ENCODE measurements at regions not wholly inside any gene's neighbourhood (a gene's known extent, or its start where the extent isn't known, plus 50 kb on each side); places are given as distances from the start of the nearest gene placed in this dataset.

DNA sequence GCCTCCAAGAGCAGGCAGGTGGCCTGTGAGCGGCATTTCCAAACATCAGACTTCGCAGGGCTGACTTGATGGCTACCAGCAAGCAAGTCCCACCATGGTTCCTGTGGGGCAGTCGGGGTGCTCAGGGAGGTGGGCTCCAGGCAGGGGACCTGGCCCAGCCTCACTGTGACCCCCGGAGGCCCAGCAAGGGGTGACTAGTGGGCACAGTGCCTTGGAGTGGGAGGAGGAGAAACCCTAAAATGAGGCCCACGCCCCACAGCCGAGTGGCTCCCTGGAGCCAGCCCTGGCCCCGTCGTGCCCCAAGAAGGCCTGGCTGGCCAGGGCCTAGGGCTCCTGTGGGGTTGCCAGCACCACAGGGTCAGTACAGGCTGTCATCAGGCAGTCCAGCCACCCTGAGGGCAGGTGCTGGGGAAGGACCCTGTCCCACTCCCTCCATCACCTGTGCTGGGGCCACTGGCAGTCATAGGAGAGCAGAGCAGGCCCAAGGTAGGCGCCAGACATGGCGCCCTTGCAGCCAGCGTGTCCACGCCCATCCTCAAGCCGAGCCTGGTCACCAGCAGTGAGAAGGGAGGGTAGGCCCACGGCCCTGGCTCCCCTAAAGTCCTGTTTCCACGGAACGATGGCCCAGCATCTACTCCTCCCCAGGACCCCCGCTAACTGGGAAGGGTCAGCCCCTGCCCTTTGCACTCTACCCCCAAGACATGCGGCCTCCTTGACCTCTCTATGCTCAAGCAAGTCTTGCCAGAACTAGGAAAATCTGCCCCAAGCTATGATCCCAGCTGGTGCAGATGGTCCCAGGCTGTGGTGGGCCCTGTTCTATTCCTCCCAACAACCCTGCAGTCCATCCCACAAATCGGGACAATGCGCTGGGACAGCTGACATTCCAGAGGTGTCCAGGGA, 144.2 kb upstream of the C14orf180 start:
- Histone ChIP-seq H3K79me2 (ENCODE audit: control insufficient read depth, insufficient read depth, low read length) (no peaks in the 10 kb centered on the region), H3K9ac (ENCODE audit: insufficient read depth, low read length) (no peak overlapping the region), H3K4me3 (replicated peaks in 1 of 4; ENCODE audit: control extremely low read depth in 1 of 4, insufficient read depth in 1 of 4, low read depth in 3 of 4, low read length in 4 of 4) (no peak overlapping the region), H3K27me3 (ENCODE audit: control insufficient read depth, insufficient read depth, low read length) (no peaks in the 10 kb centered on the region), H3K4me2 (ENCODE audit: extremely low read depth, insufficient read depth, low read length) (no peak overlapping the region), H2AFZ (ENCODE audit: low read length) (no peak overlapping the region), H4K20me1 (ENCODE audit: control insufficient read depth, extremely low read depth, insufficient read depth, low read length) (no peaks in the 10 kb centered on the region), H3K9me3 (ENCODE audit: control insufficient read depth, insufficient read depth, low read depth, low read length) (no peaks in the 10 kb centered on the region), H3K27ac (ENCODE audit: insufficient read depth, low read length) (no peak overlapping the region), H3K4me1 (ENCODE audit: control insufficient read depth, extremely low read depth, insufficient read depth, low read length) (no peaks in the 10 kb centered on the region), H3K36me3 (ENCODE audit: control insufficient read depth, insufficient read depth, low read length) (no peaks in the 10 kb centered on the region)
- TF ChIP-seq, protein P1, sequence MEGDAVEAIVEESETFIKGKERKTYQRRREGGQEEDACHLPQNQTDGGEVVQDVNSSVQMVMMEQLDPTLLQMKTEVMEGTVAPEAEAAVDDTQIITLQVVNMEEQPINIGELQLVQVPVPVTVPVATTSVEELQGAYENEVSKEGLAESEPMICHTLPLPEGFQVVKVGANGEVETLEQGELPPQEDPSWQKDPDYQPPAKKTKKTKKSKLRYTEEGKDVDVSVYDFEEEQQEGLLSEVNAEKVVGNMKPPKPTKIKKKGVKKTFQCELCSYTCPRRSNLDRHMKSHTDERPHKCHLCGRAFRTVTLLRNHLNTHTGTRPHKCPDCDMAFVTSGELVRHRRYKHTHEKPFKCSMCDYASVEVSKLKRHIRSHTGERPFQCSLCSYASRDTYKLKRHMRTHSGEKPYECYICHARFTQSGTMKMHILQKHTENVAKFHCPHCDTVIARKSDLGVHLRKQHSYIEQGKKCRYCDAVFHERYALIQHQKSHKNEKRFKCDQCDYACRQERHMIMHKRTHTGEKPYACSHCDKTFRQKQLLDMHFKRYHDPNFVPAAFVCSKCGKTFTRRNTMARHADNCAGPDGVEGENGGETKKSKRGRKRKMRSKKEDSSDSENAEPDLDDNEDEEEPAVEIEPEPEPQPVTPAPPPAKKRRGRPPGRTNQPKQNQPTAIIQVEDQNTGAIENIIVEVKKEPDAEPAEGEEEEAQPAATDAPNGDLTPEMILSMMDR (conservative IDR thresholded peaks at IDR 0.05 in 1 of 2, IDR thresholded peaks at IDR 0.05 in 1 of 2; ENCODE audit: low read depth in 1 of 2, low read length in 2 of 2): no peak
- TF ChIP-seq EZH2 (IDR thresholded peaks at IDR 0.05; ENCODE audit: low read length, missing control alignments): no peak
- no peak for DNase-seq (ENCODE audit: low read depth in 2 of 2)

DNA sequence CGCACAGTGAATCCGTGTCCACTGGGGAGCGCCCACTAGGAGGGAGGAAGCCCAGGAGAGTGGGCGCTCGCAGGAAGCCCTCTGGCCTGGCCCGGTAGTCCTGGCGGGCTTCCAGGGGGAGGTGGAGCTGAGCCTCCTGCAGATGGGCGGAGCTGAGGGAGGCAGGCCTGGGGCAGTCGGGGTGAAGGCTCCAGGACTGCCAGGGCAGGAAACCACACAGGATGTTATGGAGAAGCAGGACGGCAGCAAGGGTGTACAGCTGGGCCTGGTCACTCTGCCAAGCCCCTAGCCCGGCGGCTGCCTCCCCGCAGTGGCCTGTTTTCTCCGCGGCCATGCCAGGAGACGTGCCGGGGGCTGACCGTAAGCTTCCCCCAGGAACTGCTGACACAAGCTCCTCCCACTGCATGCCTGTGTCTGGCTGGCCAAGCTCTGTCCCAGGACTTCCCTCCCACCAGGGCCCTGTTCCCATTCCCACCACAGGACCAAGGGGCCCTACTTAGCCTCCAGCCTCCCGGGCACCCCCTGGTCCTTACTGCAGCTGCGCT, 143.4 kb upstream of the C14orf180 start:
- Histone ChIP-seq H3K9ac (ENCODE audit: insufficient read depth, low read length) (no peak overlapping the region), H3K9me3 (ENCODE audit: control insufficient read depth, insufficient read depth, low read depth, low read length) (no peaks in the 10 kb centered on the region), H3K79me2 (ENCODE audit: control insufficient read depth, insufficient read depth, low read length) (no peaks in the 10 kb centered on the region), H3K36me3 (ENCODE audit: control insufficient read depth, insufficient read depth, low read length) (no peaks in the 10 kb centered on the region), H4K20me1 (ENCODE audit: control insufficient read depth, extremely low read depth, insufficient read depth, low read length) (no peaks in the 10 kb centered on the region), H3K4me3 (replicated peaks in 1 of 4; ENCODE audit: control extremely low read depth in 1 of 4, insufficient read depth in 1 of 4, low read depth in 3 of 4, low read length in 4 of 4) (no peak overlapping the region), H3K27me3 (ENCODE audit: control insufficient read depth, insufficient read depth, low read length) (no peaks in the 10 kb centered on the region), H3K4me2 (ENCODE audit: extremely low read depth, insufficient read depth, low read length) (peak overlapping the region; percentile 25), H2AFZ (ENCODE audit: low read length) (no peak overlapping the region), H3K4me1 (ENCODE audit: control insufficient read depth, extremely low read depth, insufficient read depth, low read length) (no peaks in the 10 kb centered on the region), H3K27ac (ENCODE audit: insufficient read depth, low read length) (no peak overlapping the region)
- DNase-seq (ENCODE audit: low read depth in 2 of 2): peak; percentile 17 to 37
- TF ChIP-seq EZH2 (IDR thresholded peaks at IDR 0.05; ENCODE audit: low read length, missing control alignments): no peak
- TF ChIP-seq, protein P1 (conservative IDR thresholded peaks at IDR 0.05 in 1 of 2, IDR thresholded peaks at IDR 0.05 in 1 of 2; ENCODE audit: low read depth in 1 of 2, low read length in 2 of 2): no peak

DNA sequence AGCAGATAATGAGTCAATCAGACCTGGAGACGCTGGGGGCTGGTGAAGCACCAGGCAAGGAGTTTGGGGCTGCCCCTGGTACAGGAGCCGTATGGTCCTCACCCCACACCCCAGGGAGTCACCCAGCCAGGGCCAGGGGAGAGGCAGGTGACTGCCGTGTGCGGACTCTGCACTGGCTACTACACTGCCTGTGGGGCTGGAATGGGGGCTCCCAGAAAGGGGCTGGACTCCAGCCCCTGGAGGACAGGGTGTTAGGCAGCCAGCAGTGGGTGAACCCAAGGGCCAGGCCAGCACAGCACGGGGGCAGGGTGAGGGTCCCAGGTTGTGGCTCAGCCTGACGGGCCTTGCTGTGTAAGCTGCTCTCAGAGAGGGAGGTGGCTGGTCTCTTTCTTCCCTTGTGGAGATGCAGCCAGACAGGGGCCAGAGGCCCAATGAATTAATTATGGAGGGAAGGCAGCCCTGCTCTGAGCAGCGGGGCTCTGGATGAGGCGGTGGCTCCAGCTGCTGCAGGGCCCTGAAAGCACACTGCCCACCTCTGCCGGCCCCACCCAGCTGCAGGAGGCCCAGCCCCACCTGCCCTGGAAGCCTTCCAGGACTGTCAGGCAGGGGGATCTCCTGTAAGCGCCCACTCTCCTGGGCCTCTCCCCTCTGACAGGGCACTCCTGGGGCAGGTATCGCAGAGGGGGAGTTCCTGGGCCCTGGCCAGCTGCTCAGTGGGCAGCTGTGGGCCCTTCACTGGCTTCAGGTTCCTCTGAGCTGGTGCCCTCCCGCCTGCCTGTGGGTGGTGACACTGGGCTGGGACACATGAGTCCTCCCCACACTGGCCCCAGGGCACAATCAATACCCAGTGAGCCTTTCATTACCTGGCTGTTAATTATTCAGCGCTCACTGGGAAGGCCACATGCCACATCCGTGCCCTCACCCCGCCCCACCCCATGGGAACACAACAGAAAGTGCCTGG, 142.5 kb upstream of the C14orf180 start:
- H3K36me3 ChIP-seq (ENCODE audit: control insufficient read depth, insufficient read depth, low read length): no peaks in the 10 kb centered on the region
- H3K27me3 ChIP-seq (ENCODE audit: control insufficient read depth, insufficient read depth, low read length): no peaks in the 10 kb centered on the region
- H3K9me3 ChIP-seq (ENCODE audit: control insufficient read depth, insufficient read depth, low read depth, low read length): no peaks in the 10 kb centered on the region
- no peak overlapping the region for H3K4me2 ChIP-seq (ENCODE audit: extremely low read depth, insufficient read depth, low read length)
- H2AFZ ChIP-seq (ENCODE audit: low read length): no peak overlapping the region
- TF ChIP-seq, protein P1 (conservative IDR thresholded peaks at IDR 0.05 in 1 of 2, IDR thresholded peaks at IDR 0.05 in 1 of 2; ENCODE audit: low read depth in 1 of 2, low read length in 2 of 2): no peak
- TF ChIP-seq EZH2 (IDR thresholded peaks at IDR 0.05; ENCODE audit: low read length, missing control alignments): no peak
- H3K79me2 ChIP-seq (ENCODE audit: control insufficient read depth, insufficient read depth, low read length): no peaks in the 10 kb centered on the region
- no peaks in the 10 kb centered on the region for H3K4me1 ChIP-seq (ENCODE audit: control insufficient read depth, extremely low read depth, insufficient read depth, low read length)
- H3K27ac ChIP-seq (ENCODE audit: insufficient read depth, low read length): no peak overlapping the region
- no peaks in the 10 kb centered on the region for H4K20me1 ChIP-seq (ENCODE audit: control insufficient read depth, extremely low read depth, insufficient read depth, low read length)
- H3K4me3 ChIP-seq (replicated peaks in 1 of 4; ENCODE audit: control extremely low read depth in 1 of 4, insufficient read depth in 1 of 4, low read depth in 3 of 4, low read length in 4 of 4): no peak overlapping the region
- no peak overlapping the region for H3K9ac ChIP-seq (ENCODE audit: insufficient read depth, low read length)
- no peak for DNase-seq (ENCODE audit: low read depth in 2 of 2)
